Spinal cord (tissue), 9 donors: ENCODE measurements at regions not wholly inside any gene's neighbourhood (a gene's known extent, or its start where the extent isn't known, plus 50 kb on each side); places are given as distances from the start of the nearest gene placed in this dataset.
A peak's percentile ranks its signal among the peaks of the same experiment; 100 is the strongest.

Experiments used
- DNase-seq, 6 donors: peaks; one replicate each; pipeline versions ENCODE4 v3.0.0 to v3.0.0-alpha.2; 2013 to 2015; ENCODE audit warnings: low spot score in 6 of 6, low read depth in 4 of 6
- H3K27ac ChIP-seq: one replicate; pipeline ENCODE4 v1.5.1; 2013; ENCODE audit warnings: low read depth, low read length, control low read depth
- H3K27me3 ChIP-seq: one replicate; pipeline ENCODE4 v1.6.1; 2013; ENCODE audit warnings: low read length; ENCODE audit not compliant: control insufficient read depth, insufficient read depth
- H3K36me3 ChIP-seq: one replicate; pipeline ENCODE4 v1.6.1; 2013; ENCODE audit warnings: low read length; ENCODE audit not compliant: control insufficient read depth, insufficient read depth
- H3K4me1 ChIP-seq: one replicate; pipeline ENCODE4 v1.6.1; 2013; ENCODE audit warnings: low read length; ENCODE audit not compliant: control insufficient read depth, insufficient read depth
- H3K4me3 ChIP-seq: one replicate; pipeline ENCODE4 v1.5.1; 2013; ENCODE audit warnings: low read depth, low read length, control low read depth
- H3K9me3 ChIP-seq: one replicate; pipeline ENCODE4 v1.6.1; 2013; ENCODE audit warnings: low read length; ENCODE audit not compliant: control insufficient read depth, insufficient read depth
- WGBS: methylation state at CpG from one replicate; pipeline ENCODE4 v1.1.5; 2013; ENCODE audit warnings: missing lambda C conversion rate; ENCODE audit not compliant: insufficient coverage; 5-methylcytosine and 5-hydroxymethylcytosine counted together
- donor health status: healthy.

DNA sequence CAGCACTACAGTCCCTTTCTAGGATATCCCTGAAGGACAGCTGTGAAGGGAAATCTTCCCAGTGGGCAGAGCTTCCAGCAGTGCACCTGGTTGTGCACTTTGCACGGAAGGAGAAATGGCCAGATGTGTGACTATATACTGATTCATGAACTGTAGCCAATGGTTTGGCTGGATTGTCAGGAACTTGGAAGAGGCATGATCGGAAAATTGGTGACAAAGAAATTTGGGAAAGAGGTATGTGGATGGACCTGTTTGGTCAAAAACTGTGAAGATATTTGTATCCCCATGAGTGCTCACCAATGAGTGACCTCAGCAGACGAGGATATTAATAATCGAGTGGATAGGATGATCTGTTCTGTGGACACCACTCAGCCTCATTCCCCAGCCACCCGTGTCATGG lies 582.2 kb downstream of the CPS1 start:
- Histone ChIP-seq H3K9me3 (no peaks in the 10 kb centered on the region), H3K27me3 (no peaks in the 10 kb centered on the region), H3K4me3 (no peak overlapping the region), H3K36me3 (no peaks in the 10 kb centered on the region), H3K27ac (no peak overlapping the region), H3K4me1 (no peaks in the 10 kb centered on the region)
- 96% methylated on average over 4 of the region's 5 CpGs for WGBS
- no peak for DNase-seq

DNA sequence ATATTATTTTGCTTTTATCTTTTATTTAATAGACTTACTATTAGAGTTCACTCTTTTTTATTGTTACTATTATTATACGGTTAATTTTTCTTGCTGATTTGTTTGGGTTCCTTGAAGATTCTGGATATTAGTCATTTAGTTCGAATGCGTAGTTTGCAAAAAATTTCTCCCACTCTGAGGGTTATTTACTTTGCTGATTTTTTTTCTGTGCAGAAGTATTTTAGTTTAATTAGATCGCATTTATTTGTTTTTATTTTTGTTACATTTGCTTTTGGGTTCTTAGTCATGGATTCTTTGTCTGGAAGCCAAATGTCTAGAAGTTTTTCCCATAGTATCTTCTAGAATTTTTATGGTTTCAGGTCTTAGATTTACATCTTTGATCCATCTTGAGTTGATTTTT lies 585.2 kb downstream of the CPS1 start:
- Histone ChIP-seq H3K4me1 (no peaks in the 10 kb centered on the region), H3K27ac (no peak overlapping the region), H3K9me3 (no peaks in the 10 kb centered on the region), H3K4me3 (no peak overlapping the region), H3K27me3 (no peaks in the 10 kb centered on the region), H3K36me3 (no peaks in the 10 kb centered on the region)
- DNase-seq, result no peak
- no CpG with 5 or more reads among the region's 4 CpGs for WGBS

DNA sequence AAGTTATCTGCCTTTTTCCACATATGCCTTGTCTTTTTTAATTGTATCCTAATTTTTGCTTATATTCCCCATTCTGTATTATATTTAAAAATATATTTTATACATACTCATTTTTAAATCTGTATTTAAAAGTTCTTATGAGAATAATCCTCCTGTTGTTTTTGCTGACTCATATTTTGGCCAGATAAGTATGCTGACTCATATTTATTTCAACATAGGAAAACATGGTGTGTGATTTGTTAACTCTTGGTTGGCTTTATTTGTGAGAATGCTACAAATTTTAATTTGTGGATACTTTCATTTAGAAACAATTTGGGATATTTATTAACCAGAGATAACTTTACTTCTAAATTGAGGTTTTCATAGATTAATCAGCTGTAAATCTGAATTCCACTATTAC lies 587.7 kb downstream of the CPS1 start:
- Histone ChIP-seq H3K36me3 (no peaks in the 10 kb centered on the region), H3K9me3 (no peaks in the 10 kb centered on the region), H3K4me3 (no peak overlapping the region), H3K27me3 (no peaks in the 10 kb centered on the region), H3K27ac (no peak overlapping the region), H3K4me1 (no peaks in the 10 kb centered on the region)
- no peak for DNase-seq

DNA sequence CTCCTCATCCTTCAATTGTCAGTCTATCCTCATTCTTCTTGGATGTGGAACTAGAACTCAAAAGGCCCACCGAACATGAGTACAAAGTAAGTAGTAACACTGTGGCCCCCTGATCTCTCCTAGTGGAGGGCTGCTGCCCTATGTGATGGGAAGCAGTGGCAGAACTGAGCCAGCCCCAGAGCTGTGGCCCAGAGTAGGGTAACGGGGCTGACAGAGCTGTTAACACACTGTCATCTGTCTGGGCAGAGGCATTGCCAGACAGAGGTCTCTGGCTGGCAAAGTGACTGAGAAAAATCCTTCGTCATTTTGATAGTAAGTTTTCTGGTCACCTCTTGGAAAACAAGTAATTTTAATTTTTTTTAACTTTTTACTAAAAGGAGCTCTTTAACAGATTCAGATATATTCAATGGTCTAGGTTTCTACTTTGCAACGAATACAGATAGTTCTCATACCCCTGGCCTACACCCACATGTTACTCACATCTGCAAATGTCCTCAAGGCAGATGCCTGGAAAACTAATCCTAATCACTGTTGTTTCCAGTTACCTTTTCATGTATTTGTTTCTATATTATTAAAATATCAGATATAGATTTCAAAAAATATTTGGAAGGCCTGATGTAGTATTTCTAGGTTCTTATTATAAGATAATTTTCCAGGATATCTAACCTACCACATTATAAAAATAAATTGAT lies 588.7 kb downstream of the CPS1 start:
- 100% methylated on average over 3 of the region's 4 CpGs for WGBS
- H3K4me1 ChIP-seq, result no peaks in the 10 kb centered on the region
- no peaks in the 10 kb centered on the region for H3K36me3 ChIP-seq

DNA sequence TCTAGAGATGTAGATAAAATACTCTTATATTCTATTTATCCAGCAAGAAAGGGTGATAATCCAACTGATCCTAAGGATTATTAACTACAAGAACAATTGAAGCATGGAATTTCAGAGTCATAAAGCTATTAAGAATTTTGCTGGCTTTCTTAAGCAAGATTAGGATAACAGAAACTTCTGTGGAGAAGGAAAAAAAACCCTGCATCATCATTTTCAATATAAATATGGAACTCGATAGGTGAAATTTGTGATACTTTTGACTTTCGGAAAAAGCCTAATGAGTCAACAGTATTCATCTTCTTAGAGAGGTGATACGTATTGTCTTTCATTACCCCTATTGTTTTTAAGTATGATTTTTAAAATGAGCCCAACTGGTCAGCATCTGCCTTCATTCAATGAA lies 593.3 kb downstream of the CPS1 start:
- WGBS, result no CpG with 5 or more reads among the region's 3 CpGs
- Histone ChIP-seq H3K9me3 (no peaks in the 10 kb centered on the region), H3K27ac (no peak overlapping the region), H3K4me1 (no peaks in the 10 kb centered on the region), H3K4me3 (no peak overlapping the region), H3K36me3 (no peaks in the 10 kb centered on the region), H3K27me3 (no peaks in the 10 kb centered on the region)
- DNase-seq, result no peak

More for the DNA sequence above, 588.7 kb downstream of the CPS1 start:
- Histone ChIP-seq H3K9me3 (no peaks in the 10 kb centered on the region), H3K27ac (no peak overlapping the region), H3K4me3 (no peak overlapping the region), H3K27me3 (no peaks in the 10 kb centered on the region)
- DNase-seq, result no peak

DNA sequence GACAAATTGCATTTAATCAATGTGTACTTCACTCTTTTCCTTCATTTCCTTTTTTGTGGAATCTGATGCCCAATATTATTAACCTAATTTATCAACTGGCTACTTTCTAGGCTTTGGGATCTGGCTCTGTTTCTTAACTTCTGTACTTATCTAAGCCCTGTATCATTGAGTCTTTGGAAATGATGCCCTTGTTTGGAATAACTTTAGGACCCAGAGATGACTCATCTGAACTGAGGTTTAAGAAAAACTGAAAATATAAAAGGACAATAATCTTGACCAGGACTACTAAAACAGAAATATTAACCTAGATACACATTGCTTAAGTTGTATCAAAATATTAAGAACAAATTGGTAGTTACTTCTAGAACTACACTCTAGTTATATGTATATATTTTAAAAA lies 600.8 kb downstream of the CPS1 start:
- H3K4me1 ChIP-seq, result no peaks in the 10 kb centered on the region
- no peaks in the 10 kb centered on the region for H3K9me3 ChIP-seq
- DNase-seq, result no peak

DNA sequence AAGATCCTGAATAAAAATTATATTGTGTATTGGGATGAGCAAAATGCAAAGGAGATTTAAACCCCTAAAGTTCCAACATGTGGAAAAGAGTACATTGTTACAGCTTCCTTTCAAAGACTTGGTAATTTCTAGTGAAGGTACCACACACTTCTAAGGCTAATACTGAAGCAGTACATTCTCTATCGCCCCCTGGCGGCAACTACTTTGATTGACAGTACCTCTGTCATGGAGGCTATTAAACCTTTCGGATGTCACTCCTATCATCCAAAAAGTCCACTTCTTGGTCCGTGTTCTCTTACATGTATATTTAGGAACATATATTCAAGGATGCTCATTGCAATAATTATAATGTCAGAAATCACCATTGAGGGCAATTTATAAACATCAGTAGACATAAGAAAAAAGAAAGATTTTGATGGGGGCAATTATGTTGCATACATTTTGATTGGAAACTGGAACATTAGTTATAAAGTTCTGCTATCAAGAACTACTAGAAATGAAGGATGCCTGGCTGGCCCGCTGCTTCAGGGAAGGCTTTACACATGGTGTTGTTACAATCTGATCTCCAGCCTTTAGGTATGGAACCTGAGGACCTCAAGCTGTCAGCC lies 601.6 kb downstream of the CPS1 start:
- Histone ChIP-seq H3K27me3 (no peaks in the 10 kb centered on the region), H3K9me3 (no peaks in the 10 kb centered on the region), H3K27ac (no peak overlapping the region), H3K36me3 (no peaks in the 10 kb centered on the region), H3K4me3 (no peak overlapping the region), H3K4me1 (no peaks in the 10 kb centered on the region)
- DNase-seq, result peak in 4 of 6 donors; percentile 17 to 74 (median 48)
- 0% methylated on average over 2 of the region's 5 CpGs for WGBS

More for the DNA sequence above, 600.8 kb downstream of the CPS1 start:
- H3K36me3 ChIP-seq, result no peaks in the 10 kb centered on the region
- H3K27me3 ChIP-seq, result no peaks in the 10 kb centered on the region
- H3K4me3 ChIP-seq, result no peak overlapping the region
- H3K27ac ChIP-seq, result no peak overlapping the region

DNA sequence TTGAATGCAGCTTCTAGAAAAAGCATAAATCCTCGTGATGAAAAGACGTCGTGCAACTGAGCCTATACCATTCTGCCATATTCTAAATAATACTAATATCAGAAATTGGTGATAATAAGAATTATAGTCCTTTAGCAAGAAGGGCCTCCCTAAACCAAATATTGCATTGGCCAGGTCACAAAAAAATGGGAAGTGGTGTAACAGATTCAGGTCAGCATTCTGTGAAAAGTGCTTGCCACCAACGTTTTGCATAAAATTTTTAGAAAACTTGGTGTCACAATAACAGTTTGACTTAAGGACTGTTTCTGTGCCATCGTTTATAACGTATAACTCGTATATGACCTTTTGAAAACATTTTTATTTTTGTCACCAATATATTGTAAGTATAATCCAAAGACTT lies 603.6 kb downstream of the CPS1 start:
- H3K36me3 ChIP-seq, result no peaks in the 10 kb centered on the region
- H3K4me3 ChIP-seq, result no peak overlapping the region
- H3K4me1 ChIP-seq, result no peaks in the 10 kb centered on the region
- no peak overlapping the region for H3K27ac ChIP-seq
- H3K9me3 ChIP-seq, result no peaks in the 10 kb centered on the region
- H3K27me3 ChIP-seq, result no peaks in the 10 kb centered on the region
- DNase-seq, result no peak
- WGBS, result no CpG with 5 or more reads among the region's 7 CpGs

DNA sequence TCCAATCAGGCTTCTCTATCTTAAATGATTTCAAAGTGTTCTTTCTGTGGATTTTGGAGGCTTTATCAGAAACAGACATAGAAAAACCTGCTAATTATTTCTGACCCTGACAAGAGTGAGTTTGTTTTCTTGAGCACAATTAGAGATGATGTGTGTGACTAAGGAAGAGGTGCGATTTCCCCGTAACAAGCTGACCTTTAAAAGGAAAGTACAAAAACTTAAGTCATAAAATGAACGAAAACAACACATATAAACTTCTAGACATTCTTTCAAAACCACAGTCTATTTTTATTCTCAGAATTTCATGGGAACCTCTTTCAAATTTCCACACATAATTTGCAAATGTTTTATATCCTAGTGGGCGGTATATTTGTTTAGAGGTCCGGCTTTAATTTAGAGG lies 604.8 kb downstream of the CPS1 start:
- Histone ChIP-seq H3K9me3 (no peaks in the 10 kb centered on the region), H3K4me1 (no peaks in the 10 kb centered on the region), H3K36me3 (no peaks in the 10 kb centered on the region), H3K27me3 (no peaks in the 10 kb centered on the region), H3K4me3 (no peak overlapping the region), H3K27ac (no peak overlapping the region)
- DNase-seq, result no peak
- whole genome bisulfite sequencing, result 67% methylated on average over 1 of the region's 5 CpGs

DNA sequence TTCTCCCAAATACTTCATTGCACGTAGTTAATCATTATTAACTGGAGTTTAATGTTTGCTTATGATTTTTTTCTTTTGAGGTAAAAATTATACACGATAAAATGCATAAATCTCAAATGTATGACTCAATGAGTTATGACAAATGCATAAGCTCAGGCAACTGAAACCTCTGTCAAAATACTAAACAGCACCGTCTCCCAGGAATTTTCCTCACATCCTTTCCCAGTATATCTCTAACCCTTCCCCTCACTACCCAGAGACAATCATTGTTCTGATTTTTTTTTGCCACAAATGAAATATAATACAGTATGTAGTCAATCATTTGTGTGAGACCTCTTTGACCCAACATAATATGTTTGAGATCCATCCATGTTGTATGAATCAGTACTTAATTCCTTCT lies 606.5 kb downstream of the CPS1 start:
- Histone ChIP-seq H3K27me3 (no peaks in the 10 kb centered on the region), H3K9me3 (no peaks in the 10 kb centered on the region), H3K4me1 (no peaks in the 10 kb centered on the region), H3K36me3 (no peaks in the 10 kb centered on the region), H3K4me3 (no peak overlapping the region), H3K27ac (no peak overlapping the region)
- WGBS, result no CpG with 5 or more reads among the region's 3 CpGs
- DNase-seq, result no peak
